AG04449 (cell line): ENCODE measurements at regions not wholly inside any gene's neighbourhood (a gene's known extent, or its start where the extent isn't known, plus 50 kb on each side); places are given as distances from the start of the nearest gene placed in this dataset.

Experiments used
- CTCF ChIA-PET: fragments of 350-600 bp; formaldehyde crosslinking; extraction: SDS; loops from one replicate; lab custom pipeline; 2021; ENCODE audit warnings: antibody characterized with exemption; lab: Yijun Ruan, JAX
- POLR2A ChIA-PET: fragments of 400-600, 350-600 bp; formaldehyde crosslinking; extraction: SDS; loops from one replicate; lab custom pipeline; 2020; ENCODE audit warnings: antibody characterized with exemption, inconsistent platforms; lab: Yijun Ruan, JAX
- DNase-seq: peaks from one replicate; pipeline ENCODE4 v3.0.0-alpha.2; 2010; ENCODE audit warnings: low read depth, low spot score
- H3K4me3 ChIP-seq: 2 replicates; pipeline ENCODE4 v1.5.1; 2011; ENCODE audit warnings: low read depth, mild to moderate bottlenecking, control low read depth, low read length
- TF ChIP-seq, protein P1 (sequence below): IDR thresholded peaks from one replicate; pipeline ENCODE4 v1.5.1; 2011; ENCODE audit warnings: mild to moderate bottlenecking, moderate library complexity, low read length, control low read depth, inconsistent platforms; ENCODE audit not compliant: insufficient read depth; ENCODE audit errors: missing control alignments

DNA sequence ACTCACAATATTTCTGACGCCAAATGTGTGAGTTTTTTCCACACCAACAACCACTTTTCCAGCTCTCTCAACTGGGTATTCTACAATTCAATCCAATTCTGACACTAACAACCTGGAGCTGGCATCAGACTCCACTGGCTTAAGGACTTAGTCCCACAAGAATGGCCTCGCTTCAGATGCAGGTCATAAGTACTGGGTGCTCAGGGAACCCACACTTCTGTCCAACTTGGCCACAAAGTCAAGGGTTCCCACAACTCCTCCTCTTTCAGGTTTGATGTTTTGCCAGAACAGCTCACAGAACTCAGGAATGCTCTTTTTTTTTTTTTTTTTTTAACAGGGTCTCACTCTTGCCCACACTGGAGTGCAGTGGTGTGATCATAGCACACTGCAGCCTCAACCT is 56.1 kb upstream of the TMC5 start:
- POLR2A ChIA-PET, result no interaction called here
- no peak overlapping the region for H3K4me3 ChIP-seq
- TF ChIP-seq, protein P1, sequence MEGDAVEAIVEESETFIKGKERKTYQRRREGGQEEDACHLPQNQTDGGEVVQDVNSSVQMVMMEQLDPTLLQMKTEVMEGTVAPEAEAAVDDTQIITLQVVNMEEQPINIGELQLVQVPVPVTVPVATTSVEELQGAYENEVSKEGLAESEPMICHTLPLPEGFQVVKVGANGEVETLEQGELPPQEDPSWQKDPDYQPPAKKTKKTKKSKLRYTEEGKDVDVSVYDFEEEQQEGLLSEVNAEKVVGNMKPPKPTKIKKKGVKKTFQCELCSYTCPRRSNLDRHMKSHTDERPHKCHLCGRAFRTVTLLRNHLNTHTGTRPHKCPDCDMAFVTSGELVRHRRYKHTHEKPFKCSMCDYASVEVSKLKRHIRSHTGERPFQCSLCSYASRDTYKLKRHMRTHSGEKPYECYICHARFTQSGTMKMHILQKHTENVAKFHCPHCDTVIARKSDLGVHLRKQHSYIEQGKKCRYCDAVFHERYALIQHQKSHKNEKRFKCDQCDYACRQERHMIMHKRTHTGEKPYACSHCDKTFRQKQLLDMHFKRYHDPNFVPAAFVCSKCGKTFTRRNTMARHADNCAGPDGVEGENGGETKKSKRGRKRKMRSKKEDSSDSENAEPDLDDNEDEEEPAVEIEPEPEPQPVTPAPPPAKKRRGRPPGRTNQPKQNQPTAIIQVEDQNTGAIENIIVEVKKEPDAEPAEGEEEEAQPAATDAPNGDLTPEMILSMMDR, result no peak
- CTCF ChIA-PET, result no interaction called here
- no peak for DNase-seq

- H3K4me3 ChIP-seq, result no peak overlapping the region
- ChIA-PET CTCF (no interaction called here), POLR2A (no interaction called here)
- DNase-seq, result no peak
- TF ChIP-seq, protein P1, result no peak
Observed at GRCh38 chr16:19363740-19364139, 53.9 kb upstream of the TMC5 start.

GRCh38 chr16:19365486-19365885 is 52.2 kb upstream of the TMC5 start:
- no peak for DNase-seq
- ChIA-PET CTCF (interaction anchor here (1.2 kb wide), 1 partner anchor 280 kb away, joined by 5 read pairs; no protein-coding TSS in a partner anchor), POLR2A (no interaction called here)

GRCh38 chr16:19366391-19366790 is 51.3 kb upstream of the TMC5 start:
- CTCF ChIA-PET, result no interaction called here
- POLR2A ChIA-PET, result no interaction called here
- TF ChIP-seq, protein P1, result no peak
- no peak for DNase-seq
- H3K4me3 ChIP-seq, result no peak overlapping the region

More at GRCh38 chr16:19365486-19365885, 52.2 kb upstream of the TMC5 start:
- TF ChIP-seq, protein P1, result no peak
- no peak overlapping the region for H3K4me3 ChIP-seq

DNA sequence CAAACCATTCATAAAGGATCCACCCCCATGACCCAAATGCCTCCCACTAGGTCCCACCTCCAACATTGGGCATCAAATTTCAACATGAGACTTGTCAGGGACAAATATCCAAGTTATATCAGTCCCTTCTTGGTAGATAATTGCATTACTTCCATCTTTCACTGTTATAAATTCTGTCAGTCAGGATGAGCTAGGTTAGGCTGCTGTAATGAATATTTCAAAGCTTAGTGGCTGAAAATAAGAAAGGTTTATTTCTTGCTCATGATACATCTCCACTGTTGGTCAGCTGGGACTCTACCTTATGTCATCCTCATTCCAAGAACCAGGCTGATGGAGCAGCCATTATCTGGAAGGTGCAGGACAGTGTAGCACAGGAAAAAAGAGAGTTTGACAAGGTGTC is 50.3 kb upstream of the TMC5 start:
- CTCF ChIA-PET, result no interaction called here
- H3K4me3 ChIP-seq, result no peak overlapping the region
- POLR2A ChIA-PET, result no interaction called here
- TF ChIP-seq, protein P1, result no peak
- no peak for DNase-seq
